ENCODE measurements at regions not wholly inside any gene's neighbourhood (a gene's known extent, or its start where the extent isn't known, plus 50 kb on each side); places are given as distances from the start of the nearest gene placed in this dataset.

DNA sequence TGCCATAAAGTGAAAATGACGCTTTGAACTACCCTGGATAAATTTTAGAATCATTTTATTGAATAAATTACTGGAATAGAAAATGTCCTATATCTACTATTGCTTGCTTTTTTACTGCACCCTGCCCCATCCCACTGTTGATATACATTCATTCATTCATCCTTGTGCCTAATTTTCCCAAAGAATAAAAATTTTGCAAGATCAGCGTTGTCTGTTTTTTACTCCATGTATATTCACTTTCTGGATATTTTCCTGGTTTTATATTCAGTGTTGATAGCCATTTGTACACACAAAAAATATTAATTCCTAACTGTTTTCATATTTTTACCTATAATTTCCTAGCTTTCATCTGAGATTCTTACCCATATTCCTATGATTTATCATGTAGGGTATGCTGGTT lies 262.9 kb upstream of the MAGI2 start:
- no peak for DNase-seq (ENCODE audit: low read depth)
- no peak overlapping the region for H3K4me3 ChIP-seq (ENCODE audit: low read depth, low read length)
- TF ChIP-seq, protein P1, sequence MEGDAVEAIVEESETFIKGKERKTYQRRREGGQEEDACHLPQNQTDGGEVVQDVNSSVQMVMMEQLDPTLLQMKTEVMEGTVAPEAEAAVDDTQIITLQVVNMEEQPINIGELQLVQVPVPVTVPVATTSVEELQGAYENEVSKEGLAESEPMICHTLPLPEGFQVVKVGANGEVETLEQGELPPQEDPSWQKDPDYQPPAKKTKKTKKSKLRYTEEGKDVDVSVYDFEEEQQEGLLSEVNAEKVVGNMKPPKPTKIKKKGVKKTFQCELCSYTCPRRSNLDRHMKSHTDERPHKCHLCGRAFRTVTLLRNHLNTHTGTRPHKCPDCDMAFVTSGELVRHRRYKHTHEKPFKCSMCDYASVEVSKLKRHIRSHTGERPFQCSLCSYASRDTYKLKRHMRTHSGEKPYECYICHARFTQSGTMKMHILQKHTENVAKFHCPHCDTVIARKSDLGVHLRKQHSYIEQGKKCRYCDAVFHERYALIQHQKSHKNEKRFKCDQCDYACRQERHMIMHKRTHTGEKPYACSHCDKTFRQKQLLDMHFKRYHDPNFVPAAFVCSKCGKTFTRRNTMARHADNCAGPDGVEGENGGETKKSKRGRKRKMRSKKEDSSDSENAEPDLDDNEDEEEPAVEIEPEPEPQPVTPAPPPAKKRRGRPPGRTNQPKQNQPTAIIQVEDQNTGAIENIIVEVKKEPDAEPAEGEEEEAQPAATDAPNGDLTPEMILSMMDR (IDR thresholded peaks at IDR 0.05; ENCODE audit: control insufficient read depth, extremely low read depth, insufficient read depth): no peak

DNA sequence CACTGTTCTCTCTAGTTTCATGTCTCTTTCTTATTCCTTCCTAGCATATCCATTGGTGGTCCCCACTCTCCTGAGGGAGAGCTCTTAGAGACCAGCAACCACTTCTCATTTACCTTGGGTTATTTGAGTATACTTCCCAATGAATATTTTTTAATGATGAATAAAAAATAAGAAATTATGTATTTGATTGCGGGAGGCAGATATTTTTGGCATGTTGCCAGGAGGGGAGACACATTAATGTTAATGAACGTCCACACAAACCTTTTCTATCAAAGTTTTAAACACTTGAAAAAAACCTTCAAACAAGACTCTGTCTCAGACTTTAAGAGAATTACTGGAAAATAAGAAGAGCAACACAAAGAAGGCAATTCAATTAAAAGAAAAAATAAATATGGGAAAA lies 260.6 kb upstream of the MAGI2 start:
- no peak overlapping the region for H3K4me3 ChIP-seq (ENCODE audit: low read depth, low read length)
- no peak for DNase-seq (ENCODE audit: low read depth)
- TF ChIP-seq, protein P1 (IDR thresholded peaks at IDR 0.05; ENCODE audit: control insufficient read depth, extremely low read depth, insufficient read depth): no peak

DNA sequence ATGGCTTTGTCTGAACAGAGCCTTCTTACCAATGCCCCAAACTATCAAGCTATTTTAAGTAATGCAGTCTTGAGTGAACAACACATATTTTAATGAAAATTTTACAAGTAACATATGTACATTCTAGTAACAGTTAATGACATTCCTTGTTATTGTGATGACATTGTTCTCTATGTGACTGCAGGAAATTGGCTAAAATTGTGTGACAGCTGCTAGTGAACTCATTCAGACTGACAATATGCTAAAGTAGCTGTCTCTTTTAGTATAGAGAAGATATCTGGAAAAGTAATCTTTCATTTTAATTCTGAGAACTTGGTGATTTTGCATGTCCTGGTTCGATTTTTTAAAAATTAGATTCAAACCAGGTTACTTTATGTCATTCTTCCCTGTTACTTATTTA lies 259.8 kb upstream of the MAGI2 start:
- TF ChIP-seq, protein P1 (IDR thresholded peaks at IDR 0.05; ENCODE audit: control insufficient read depth, extremely low read depth, insufficient read depth): no peak
- H3K4me3 ChIP-seq (ENCODE audit: low read depth, low read length): no peak overlapping the region
- no peak for DNase-seq (ENCODE audit: low read depth)

DNA sequence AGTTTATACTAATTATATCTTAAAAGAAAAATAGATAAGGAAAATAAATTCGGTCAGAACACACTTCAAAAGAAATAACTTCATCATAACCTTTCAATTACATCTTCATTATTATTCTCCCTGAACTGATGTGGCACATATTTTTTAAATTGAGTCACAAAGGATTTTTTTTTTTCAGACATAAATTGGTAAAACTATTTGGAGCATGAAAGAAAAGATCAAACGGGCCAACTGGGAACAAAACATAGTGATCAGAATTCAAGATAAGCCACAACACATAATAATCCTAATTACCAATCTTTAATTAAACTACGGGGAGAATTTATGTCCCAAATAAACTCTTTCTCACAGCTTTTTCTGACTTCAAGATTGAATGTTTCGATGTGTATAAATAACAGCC lies 258.2 kb upstream of the MAGI2 start:
- DNase-seq (ENCODE audit: low read depth): no peak
- H3K4me3 ChIP-seq (ENCODE audit: low read depth, low read length): no peak overlapping the region
- TF ChIP-seq, protein P1 (IDR thresholded peaks at IDR 0.05; ENCODE audit: control insufficient read depth, extremely low read depth, insufficient read depth): no peak

DNA sequence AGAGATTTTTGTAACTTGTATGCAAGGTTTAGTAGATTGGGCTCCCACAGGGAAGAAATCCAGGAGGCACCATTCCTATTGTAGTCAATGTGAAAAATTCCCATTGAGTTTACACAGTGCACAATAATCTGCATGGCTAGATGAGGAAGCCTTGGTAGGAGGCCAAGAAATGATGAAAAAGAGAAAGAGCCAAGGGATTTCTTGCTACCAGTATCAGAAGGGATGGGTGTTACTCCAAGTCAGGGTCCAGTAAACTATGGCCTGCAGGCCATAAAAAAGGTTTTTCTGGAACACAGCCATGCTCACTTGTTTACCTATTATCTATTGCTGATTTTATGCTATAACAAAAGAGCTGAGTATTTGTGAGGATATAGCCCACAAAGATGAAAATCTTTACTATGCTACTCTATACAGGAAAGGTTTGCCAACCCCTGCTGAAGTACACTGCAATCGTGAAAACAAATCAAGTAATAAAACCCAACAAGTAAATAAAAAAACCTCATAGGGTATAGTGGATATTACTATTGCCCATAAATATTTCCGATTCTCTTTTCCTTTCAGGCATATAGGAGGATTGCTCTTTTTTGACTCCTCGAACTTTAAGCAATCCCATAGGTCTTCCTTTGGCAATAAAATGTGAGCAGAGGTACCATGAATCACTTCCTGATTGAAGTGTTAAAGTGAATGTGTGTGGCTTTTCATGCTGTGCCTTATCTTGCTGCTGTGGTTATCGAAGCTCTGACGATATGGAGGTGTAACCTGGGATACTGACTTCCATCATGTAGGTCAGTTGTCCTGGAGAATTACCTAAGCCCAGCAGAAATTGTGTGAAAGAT lies 256.3 kb upstream of the MAGI2 start:
- DNase-seq (ENCODE audit: low read depth): peak; percentile 33
- H3K4me3 ChIP-seq (ENCODE audit: low read depth, low read length): no peak overlapping the region
- TF ChIP-seq, protein P1 (IDR thresholded peaks at IDR 0.05; ENCODE audit: control insufficient read depth, extremely low read depth, insufficient read depth): no peak

DNA sequence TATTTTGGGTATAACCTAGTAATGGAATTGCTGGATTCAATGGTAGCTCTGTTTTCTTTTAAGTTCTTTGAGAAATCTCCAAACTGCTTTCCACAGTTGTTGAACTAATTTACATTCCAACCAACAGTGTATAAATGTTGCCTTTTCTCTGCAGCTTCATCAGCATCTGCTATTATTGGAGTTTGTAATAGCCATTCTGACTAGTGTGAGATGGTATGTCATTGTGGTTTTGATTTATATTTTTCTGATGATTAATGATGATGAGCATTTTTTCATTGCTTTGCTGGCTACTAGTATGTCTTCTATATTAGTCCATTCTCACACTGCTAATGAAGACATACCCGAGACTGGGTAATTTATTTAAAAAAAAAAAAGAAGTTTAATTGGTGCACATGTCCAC lies 248.6 kb upstream of the MAGI2 start:
- TF ChIP-seq, protein P1 (IDR thresholded peaks at IDR 0.05; ENCODE audit: control insufficient read depth, extremely low read depth, insufficient read depth): no peak
- DNase-seq (ENCODE audit: low read depth): no peak
- H3K4me3 ChIP-seq (ENCODE audit: low read depth, low read length): no peak overlapping the region

DNA sequence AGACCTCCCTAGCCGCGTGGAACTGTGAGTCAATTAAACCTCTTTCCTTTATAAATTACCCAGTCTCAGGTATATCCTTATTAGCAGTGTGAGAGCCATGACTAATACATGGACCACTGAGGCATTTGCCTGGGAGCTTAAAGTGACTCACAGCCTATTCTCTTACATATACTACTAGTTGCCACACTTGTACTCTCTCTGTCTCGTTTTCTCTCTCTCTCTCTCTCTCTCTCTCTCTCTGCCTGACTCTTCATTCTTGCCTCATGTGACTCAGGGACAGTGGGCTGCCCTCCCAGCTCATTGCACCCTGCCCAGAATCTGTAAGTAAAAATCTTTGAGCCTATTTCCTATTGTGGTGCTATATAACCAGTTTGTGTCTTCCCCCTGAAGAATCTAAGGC lies 238.5 kb upstream of the MAGI2 start:
- DNase-seq (ENCODE audit: low read depth): no peak
- no peak overlapping the region for H3K4me3 ChIP-seq (ENCODE audit: low read depth, low read length)
- TF ChIP-seq, protein P1 (IDR thresholded peaks at IDR 0.05; ENCODE audit: control insufficient read depth, extremely low read depth, insufficient read depth): no peak
